ENCODE measurements at regions not wholly inside any gene's neighbourhood (a gene's known extent, or its start where the extent isn't known, plus 50 kb on each side); places are given as distances from the start of the nearest gene placed in this dataset.

DNA sequence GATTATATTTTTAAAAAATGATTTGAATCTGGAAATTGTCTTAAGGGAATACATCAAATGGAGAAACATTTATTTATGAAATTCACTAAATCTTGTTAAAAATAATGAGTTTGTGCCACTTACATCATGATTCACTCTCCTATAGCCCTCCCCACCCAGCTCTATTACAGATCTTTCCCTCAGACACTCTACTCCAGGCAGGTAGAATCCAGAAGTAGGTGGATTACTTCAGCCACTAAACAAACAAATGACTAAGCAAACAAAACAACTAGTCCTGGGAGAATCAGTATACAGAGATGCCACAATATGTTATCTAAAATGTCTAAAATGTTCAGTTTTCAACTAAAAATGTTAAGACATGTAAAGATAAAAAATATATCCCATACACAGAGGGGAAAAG, 608.1 kb upstream of the UBE2E2 start:
- CTCF ChIA-PET = interaction anchor here (0.7 kb wide), 1 partner anchor 23 kb away, joined by 6 read pairs; no protein-coding TSS in a partner anchor
- H3K9me3 ChIP-seq (ENCODE audit: control insufficient read depth, insufficient read depth, low read depth, low read length) = no peaks in the 10 kb centered on the region
- H3K4me3 ChIP-seq (ENCODE audit: low read depth, low read length) = no peak overlapping the region
- no peaks in the 10 kb centered on the region for H3K36me3 ChIP-seq (ENCODE audit: control insufficient read depth in 2 of 2, insufficient read depth in 1 of 2, low read length in 2 of 2)
- no peaks in the 10 kb centered on the region for H3K4me1 ChIP-seq (ENCODE audit: control insufficient read depth, insufficient read depth, low read length)
- no peak for TF ChIP-seq ZNF837 (tag by site-specific recombination; IDR thresholded peaks at IDR 0.05)
- no peak for TF ChIP-seq MYNN (tag by site-specific recombination; IDR thresholded peaks at IDR 0.05; ENCODE audit: borderline replicate concordance)
- H3K27ac ChIP-seq (ENCODE audit: extremely low read depth, low read depth, low read length) = no peak overlapping the region
- POLR2A ChIA-PET = no interaction called here

DNA sequence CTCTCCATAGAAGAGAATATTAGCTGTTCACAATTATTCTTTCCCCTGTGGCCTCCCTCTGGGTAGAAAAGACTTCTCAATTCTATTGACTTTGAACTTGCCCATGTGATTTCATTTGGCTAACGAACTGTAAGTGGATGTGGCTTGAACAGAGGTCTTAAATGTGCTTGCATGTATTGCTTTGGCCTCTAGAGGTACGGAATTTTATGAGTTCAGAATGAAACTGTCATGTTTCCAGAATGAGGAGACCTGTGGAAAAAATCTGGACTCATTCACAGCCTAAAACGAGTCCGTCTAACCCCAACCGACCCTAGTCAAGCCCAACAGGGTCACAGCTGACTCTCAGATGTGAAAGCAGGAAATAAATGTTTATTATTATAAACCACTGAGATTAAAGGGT, 596.7 kb upstream of the UBE2E2 start:
- H3K36me3 ChIP-seq (ENCODE audit: control insufficient read depth in 2 of 2, insufficient read depth in 1 of 2, low read length in 2 of 2) = no peaks in the 10 kb centered on the region
- H3K9me3 ChIP-seq (ENCODE audit: control insufficient read depth, insufficient read depth, low read depth, low read length) = no peaks in the 10 kb centered on the region
- H3K4me1 ChIP-seq (ENCODE audit: control insufficient read depth, insufficient read depth, low read length) = no peaks in the 10 kb centered on the region
- TF ChIP-seq ZNF561 (tag by site-specific recombination; IDR thresholded peaks at IDR 0.05; ENCODE audit: borderline replicate concordance) (no peak), ZNF660 (tag by site-specific recombination; IDR thresholded peaks at IDR 0.05) (no peak)
- H3K27ac ChIP-seq (ENCODE audit: extremely low read depth, low read depth, low read length) = no peak overlapping the region
- POLR2A ChIA-PET = no interaction called here
- CTCF ChIA-PET = no interaction called here
- H3K4me3 ChIP-seq (ENCODE audit: low read depth, low read length) = no peak overlapping the region

DNA sequence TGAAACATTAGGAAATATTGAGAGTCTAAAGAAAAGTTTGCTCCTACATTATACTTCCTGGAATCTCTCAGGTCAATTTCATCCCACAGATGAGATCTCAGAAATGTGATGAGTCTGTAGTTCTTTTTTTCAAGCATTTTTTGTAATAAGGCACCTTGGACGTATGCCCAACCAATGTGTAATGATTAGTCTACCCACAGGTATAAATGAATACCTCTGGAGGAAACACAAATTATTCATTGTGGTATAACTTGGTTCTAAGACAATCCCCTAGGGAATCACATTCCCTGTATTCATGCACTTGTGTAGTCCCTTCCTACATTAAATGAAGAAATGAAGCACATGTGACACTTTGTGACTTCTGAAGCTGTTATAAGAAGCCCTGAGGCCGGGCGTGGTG, 596.2 kb upstream of the UBE2E2 start:
- no peak overlapping the region for H3K27ac ChIP-seq (ENCODE audit: extremely low read depth, low read depth, low read length)
- ChIA-PET CTCF (no interaction called here), POLR2A (no interaction called here)
- TF ChIP-seq ZNF76 (tag by site-specific recombination; IDR thresholded peaks at IDR 0.05; ENCODE audit: borderline replicate concordance, low read depth) = no peak
- no peak for TF ChIP-seq KLF10 (tag by site-specific recombination; IDR thresholded peaks at IDR 0.05)
- TF ChIP-seq, protein P1, sequence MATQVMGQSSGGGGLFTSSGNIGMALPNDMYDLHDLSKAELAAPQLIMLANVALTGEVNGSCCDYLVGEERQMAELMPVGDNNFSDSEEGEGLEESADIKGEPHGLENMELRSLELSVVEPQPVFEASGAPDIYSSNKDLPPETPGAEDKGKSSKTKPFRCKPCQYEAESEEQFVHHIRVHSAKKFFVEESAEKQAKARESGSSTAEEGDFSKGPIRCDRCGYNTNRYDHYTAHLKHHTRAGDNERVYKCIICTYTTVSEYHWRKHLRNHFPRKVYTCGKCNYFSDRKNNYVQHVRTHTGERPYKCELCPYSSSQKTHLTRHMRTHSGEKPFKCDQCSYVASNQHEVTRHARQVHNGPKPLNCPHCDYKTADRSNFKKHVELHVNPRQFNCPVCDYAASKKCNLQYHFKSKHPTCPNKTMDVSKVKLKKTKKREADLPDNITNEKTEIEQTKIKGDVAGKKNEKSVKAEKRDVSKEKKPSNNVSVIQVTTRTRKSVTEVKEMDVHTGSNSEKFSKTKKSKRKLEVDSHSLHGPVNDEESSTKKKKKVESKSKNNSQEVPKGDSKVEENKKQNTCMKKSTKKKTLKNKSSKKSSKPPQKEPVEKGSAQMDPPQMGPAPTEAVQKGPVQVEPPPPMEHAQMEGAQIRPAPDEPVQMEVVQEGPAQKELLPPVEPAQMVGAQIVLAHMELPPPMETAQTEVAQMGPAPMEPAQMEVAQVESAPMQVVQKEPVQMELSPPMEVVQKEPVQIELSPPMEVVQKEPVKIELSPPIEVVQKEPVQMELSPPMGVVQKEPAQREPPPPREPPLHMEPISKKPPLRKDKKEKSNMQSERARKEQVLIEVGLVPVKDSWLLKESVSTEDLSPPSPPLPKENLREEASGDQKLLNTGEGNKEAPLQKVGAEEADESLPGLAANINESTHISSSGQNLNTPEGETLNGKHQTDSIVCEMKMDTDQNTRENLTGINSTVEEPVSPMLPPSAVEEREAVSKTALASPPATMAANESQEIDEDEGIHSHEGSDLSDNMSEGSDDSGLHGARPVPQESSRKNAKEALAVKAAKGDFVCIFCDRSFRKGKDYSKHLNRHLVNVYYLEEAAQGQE (tag by site-specific recombination; IDR thresholded peaks at IDR 0.05) = no peak
- TF ChIP-seq, protein P2, sequence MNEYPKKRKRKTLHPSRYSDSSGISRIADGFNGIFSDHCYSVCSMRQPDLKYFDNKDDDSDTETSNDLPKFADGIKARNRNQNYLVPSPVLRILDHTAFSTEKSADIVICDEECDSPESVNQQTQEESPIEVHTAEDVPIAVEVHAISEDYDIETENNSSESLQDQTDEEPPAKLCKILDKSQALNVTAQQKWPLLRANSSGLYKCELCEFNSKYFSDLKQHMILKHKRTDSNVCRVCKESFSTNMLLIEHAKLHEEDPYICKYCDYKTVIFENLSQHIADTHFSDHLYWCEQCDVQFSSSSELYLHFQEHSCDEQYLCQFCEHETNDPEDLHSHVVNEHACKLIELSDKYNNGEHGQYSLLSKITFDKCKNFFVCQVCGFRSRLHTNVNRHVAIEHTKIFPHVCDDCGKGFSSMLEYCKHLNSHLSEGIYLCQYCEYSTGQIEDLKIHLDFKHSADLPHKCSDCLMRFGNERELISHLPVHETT (tag by site-specific recombination; IDR thresholded peaks at IDR 0.05) = no peak
- TF ChIP-seq KLF16 (tag by site-specific recombination; IDR thresholded peaks at IDR 0.05) = no peak
- TF ChIP-seq, protein P3, sequence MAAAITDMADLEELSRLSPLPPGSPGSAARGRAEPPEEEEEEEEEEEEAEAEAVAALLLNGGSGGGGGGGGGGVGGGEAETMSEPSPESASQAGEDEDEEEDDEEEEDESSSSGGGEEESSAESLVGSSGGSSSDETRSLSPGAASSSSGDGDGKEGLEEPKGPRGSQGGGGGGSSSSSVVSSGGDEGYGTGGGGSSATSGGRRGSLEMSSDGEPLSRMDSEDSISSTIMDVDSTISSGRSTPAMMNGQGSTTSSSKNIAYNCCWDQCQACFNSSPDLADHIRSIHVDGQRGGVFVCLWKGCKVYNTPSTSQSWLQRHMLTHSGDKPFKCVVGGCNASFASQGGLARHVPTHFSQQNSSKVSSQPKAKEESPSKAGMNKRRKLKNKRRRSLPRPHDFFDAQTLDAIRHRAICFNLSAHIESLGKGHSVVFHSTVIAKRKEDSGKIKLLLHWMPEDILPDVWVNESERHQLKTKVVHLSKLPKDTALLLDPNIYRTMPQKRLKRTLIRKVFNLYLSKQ (tag by site-specific recombination; IDR thresholded peaks at IDR 0.05; ENCODE audit: borderline replicate concordance) = no peak
- no peak for TF ChIP-seq GFI1B (tag by site-specific recombination; IDR thresholded peaks at IDR 0.05)
- TF ChIP-seq MEIS1 (CRISPR knock-in tag; IDR thresholded peaks at IDR 0.05; ENCODE audit: borderline replicate concordance) = no peak
- no peak for TF ChIP-seq SP2 (tag by site-specific recombination; IDR thresholded peaks at IDR 0.05)
- no peak for TF ChIP-seq ZNF561 (tag by site-specific recombination; IDR thresholded peaks at IDR 0.05; ENCODE audit: borderline replicate concordance)
- TF ChIP-seq, protein P4, sequence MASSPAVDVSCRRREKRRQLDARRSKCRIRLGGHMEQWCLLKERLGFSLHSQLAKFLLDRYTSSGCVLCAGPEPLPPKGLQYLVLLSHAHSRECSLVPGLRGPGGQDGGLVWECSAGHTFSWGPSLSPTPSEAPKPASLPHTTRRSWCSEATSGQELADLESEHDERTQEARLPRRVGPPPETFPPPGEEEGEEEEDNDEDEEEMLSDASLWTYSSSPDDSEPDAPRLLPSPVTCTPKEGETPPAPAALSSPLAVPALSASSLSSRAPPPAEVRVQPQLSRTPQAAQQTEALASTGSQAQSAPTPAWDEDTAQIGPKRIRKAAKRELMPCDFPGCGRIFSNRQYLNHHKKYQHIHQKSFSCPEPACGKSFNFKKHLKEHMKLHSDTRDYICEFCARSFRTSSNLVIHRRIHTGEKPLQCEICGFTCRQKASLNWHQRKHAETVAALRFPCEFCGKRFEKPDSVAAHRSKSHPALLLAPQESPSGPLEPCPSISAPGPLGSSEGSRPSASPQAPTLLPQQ (tag by site-specific recombination; IDR thresholded peaks at IDR 0.05) = no peak
- TF ChIP-seq, protein P5, sequence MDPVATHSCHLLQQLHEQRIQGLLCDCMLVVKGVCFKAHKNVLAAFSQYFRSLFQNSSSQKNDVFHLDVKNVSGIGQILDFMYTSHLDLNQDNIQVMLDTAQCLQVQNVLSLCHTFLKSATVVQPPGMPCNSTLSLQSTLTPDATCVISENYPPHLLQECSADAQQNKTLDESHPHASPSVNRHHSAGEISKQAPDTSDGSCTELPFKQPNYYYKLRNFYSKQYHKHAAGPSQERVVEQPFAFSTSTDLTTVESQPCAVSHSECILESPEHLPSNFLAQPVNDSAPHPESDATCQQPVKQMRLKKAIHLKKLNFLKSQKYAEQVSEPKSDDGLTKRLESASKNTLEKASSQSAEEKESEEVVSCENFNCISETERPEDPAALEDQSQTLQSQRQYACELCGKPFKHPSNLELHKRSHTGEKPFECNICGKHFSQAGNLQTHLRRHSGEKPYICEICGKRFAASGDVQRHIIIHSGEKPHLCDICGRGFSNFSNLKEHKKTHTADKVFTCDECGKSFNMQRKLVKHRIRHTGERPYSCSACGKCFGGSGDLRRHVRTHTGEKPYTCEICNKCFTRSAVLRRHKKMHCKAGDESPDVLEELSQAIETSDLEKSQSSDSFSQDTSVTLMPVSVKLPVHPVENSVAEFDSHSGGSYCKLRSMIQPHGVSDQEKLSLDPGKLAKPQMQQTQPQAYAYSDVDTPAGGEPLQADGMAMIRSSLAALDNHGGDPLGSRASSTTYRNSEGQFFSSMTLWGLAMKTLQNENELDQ (tag by site-specific recombination; IDR thresholded peaks at IDR 0.05; ENCODE audit: low read depth) = no peak
- no peak for TF ChIP-seq ZNF624 (tag by site-specific recombination; IDR thresholded peaks at IDR 0.05)
- no peak for TF ChIP-seq ZNF19 (tag by site-specific recombination; IDR thresholded peaks at IDR 0.05; ENCODE audit: low read depth)
- TF ChIP-seq ZNF324 (tag by site-specific recombination; IDR thresholded peaks at IDR 0.05) = no peak
- no peak for TF ChIP-seq ZNF2 (tag by site-specific recombination; IDR thresholded peaks at IDR 0.05)
- TF ChIP-seq RBAK (tag by site-specific recombination; IDR thresholded peaks at IDR 0.05) = no peak
- H3K36me3 ChIP-seq (ENCODE audit: control insufficient read depth in 2 of 2, insufficient read depth in 1 of 2, low read length in 2 of 2) = no peaks in the 10 kb centered on the region
- H3K9me3 ChIP-seq (ENCODE audit: control insufficient read depth, insufficient read depth, low read depth, low read length) = no peaks in the 10 kb centered on the region
- no peaks in the 10 kb centered on the region for H3K4me1 ChIP-seq (ENCODE audit: control insufficient read depth, insufficient read depth, low read length)
- no peak overlapping the region for H3K4me3 ChIP-seq (ENCODE audit: low read depth, low read length)

All from HEK293 (cell line).